DMS79 (cell line): ENCODE measurements at regions not wholly inside any gene's neighbourhood (a gene's known extent, or its start where the extent isn't known, plus 50 kb on each side); places are given as distances from the start of the nearest gene placed in this dataset.

ENCODE experiments used
- DNase-seq: peaks from one replicate; lab custom pipeline; 2025; lab: John Stamatoyannopoulos, UW

GRCh38 chrX:40452031-40452430 is 128.7 kb upstream of the ATP6AP2 start:
- peak; percentile 19 for DNase-seq

- no peak for DNase-seq
Observed at GRCh38 chrX:40449956-40450706, 130.6 kb upstream of the ATP6AP2 start.

GRCh38 chrX:40449396-40449795 is 131.4 kb upstream of the ATP6AP2 start:
- DNase-seq, result peak; percentile 66

GRCh38 chrX:40448793-40449192 is 132.0 kb upstream of the ATP6AP2 start:
- no peak for DNase-seq

- DNase-seq, result no peak
Observed at GRCh38 chrX:40446921-40447320, 133.8 kb upstream of the ATP6AP2 start.

GRCh38 chrX:40445691-40446090 is 135.1 kb upstream of the ATP6AP2 start:
- DNase-seq, result no peak

GRCh38 chrX:40444798-40445496 is 135.8 kb upstream of the ATP6AP2 start:
- DNase-seq, result no peak

- DNase-seq, result no peak
Observed at GRCh38 chrX:40444133-40444532, 136.6 kb upstream of the ATP6AP2 start.

- DNase-seq, result no peak
Observed at GRCh38 chrX:40440866-40441265, 139.9 kb upstream of the ATP6AP2 start.

GRCh38 chrX:40439625-40440532 is 140.9 kb upstream of the ATP6AP2 start:
- DNase-seq, result no peak

- DNase-seq, result no peak
Observed at GRCh38 chrX:40437348-40437747, 143.4 kb upstream of the ATP6AP2 start.

- no peak for DNase-seq
Observed at GRCh38 chrX:40434947-40435346, 145.8 kb upstream of the ATP6AP2 start.

- DNase-seq, result no peak
Observed at GRCh38 chrX:40434443-40434842, 146.3 kb upstream of the ATP6AP2 start.

GRCh38 chrX:40433160-40433559 is 147.6 kb upstream of the ATP6AP2 start:
- DNase-seq, result no peak

GRCh38 chrX:40424259-40424658 is 156.5 kb upstream of the ATP6AP2 start:
- no peak for DNase-seq

- no peak for DNase-seq
Observed at GRCh38 chrX:40423299-40423698, 157.5 kb upstream of the ATP6AP2 start.

- no peak for DNase-seq
Observed at GRCh38 chrX:40422021-40422420, 158.7 kb upstream of the ATP6AP2 start.

GRCh38 chrX:40420899-40421729 is 159.7 kb upstream of the ATP6AP2 start:
- DNase-seq, result no peak

GRCh38 chrX:40418813-40419195 is 162.0 kb upstream of the ATP6AP2 start:
- DNase-seq, result no peak

GRCh38 chrX:40418146-40418812 is 162.5 kb upstream of the ATP6AP2 start:
- peak; percentile 56 for DNase-seq

GRCh38 chrX:40415675-40416074 is 165.1 kb upstream of the ATP6AP2 start:
- DNase-seq, result peak; percentile 9
